HepG2 (cell line): ENCODE measurements at regions not wholly inside any gene's neighbourhood (a gene's known extent, or its start where the extent isn't known, plus 50 kb on each side); places are given as distances from the start of the nearest gene placed in this dataset.

Experiments used
- ATAC-seq: fragments of 200-7000 bp; cut with Tn5 transposase; 3 replicates; pipeline ENCODE4 v1.9.1; 2020; ENCODE audit warnings: mild to moderate bottlenecking, moderate library complexity
- BruUV-seq: library from RNA; stranded (reverse); fragments of 400-500 nt; replicated peaks from 2 replicates; lab custom pipeline; 2021; lab: Mats Ljungman, UMichigan
- CTCF ChIA-PET: fragments of 300-600 bp; formaldehyde crosslinking; extraction: SDS; loops from one replicate; lab custom pipeline; 2021; ENCODE audit warnings: low total read pairs, inconsistent platforms, low intra/inter-chr PET ratio; lab: Yijun Ruan, JAX
- POLR2A ChIA-PET: fragments of 350-600 bp; sonication (Branson Sonifier 250); formaldehyde crosslinking; loops from one replicate; lab custom pipeline; 2020; ENCODE audit warnings: antibody characterized with exemption, inconsistent platforms; lab: Yijun Ruan, JAX
- DNase-seq: peaks from one replicate; pipeline ENCODE4 v3.0.0-alpha.2; 2015; ENCODE audit warnings: low spot score
- FAIRE-seq: peaks from 3 replicates; lab custom pipeline; 2011; peaks lifted over from hg19 to GRCh38; lab: Jason Lieb, UNC
- H2AFZ ChIP-seq: one replicate; pipeline ENCODE4 v1.6.1; 2011; ENCODE audit warnings: low read length, inconsistent platforms
- H3K27ac ChIP-seq: fragments of 300-600 bp; 3 replicates; pipeline ENCODE4 v1.8.0; 2011; ENCODE audit warnings: mixed run types, mild to moderate bottlenecking, mixed read lengths, low read length, inconsistent platforms; ENCODE audit not compliant: insufficient read depth; ENCODE audit errors: extremely low read length
- H3K27me3 ChIP-seq, 2 experiments: fragments of 200-600 bp in 1 of 2; 2 replicates in 1 of 2; 3 replicates in 1 of 2; pipeline versions ENCODE4 v1.6.0 to v1.8.0; 2011; ENCODE audit warnings: low read length in 2 of 2, mild to moderate bottlenecking in 2 of 2, moderate library complexity in 2 of 2, inconsistent platforms in 1 of 2; ENCODE audit not compliant: insufficient read depth in 2 of 2, control insufficient read depth in 1 of 2
- H3K36me3 ChIP-seq, 2 experiments: fragments of 200-600 bp in 1 of 2; replicated peaks in 1 of 2; 2 replicates in 1 of 2; 3 replicates in 1 of 2; pipeline versions ENCODE4 v1.5.1 to v1.8.0; 2011; ENCODE audit warnings: low read length in 2 of 2, inconsistent platforms in 1 of 2; ENCODE audit not compliant: insufficient read depth in 2 of 2, control insufficient read depth in 1 of 2
- H3K4me1 ChIP-seq: 2 replicates; pipeline ENCODE4 v1.5.1; 2012; ENCODE audit warnings: low read length, inconsistent platforms; ENCODE audit not compliant: insufficient read depth
- H3K4me2 ChIP-seq: 2 replicates; pipeline ENCODE4 v1.6.0; 2011; ENCODE audit warnings: low read depth, low read length, inconsistent platforms
- H3K4me3 ChIP-seq, 3 experiments: fragments of 200-600 bp in 1 of 3; sonication (generic), shearing (Covaris generic) in 1 of 3; replicated peaks in 1 of 3; 2 replicates each; pipeline ENCODE4 v1.5.1; 2011 to 2016; ENCODE audit warnings: low read length in 3 of 3, inconsistent platforms in 2 of 3, low read depth in 2 of 3, mild to moderate bottlenecking in 2 of 3, control low read depth in 1 of 3, mixed read lengths in 1 of 3; ENCODE audit not compliant: insufficient read depth in 1 of 3
- H3K79me2 ChIP-seq: one replicate; pipeline ENCODE4 v1.6.1; 2011; ENCODE audit warnings: low read length, inconsistent platforms; ENCODE audit not compliant: insufficient read depth
- H3K9ac ChIP-seq: 2 replicates; pipeline ENCODE4 v1.6.0; 2011; ENCODE audit warnings: mild to moderate bottlenecking, low read depth, low read length, inconsistent platforms; ENCODE audit not compliant: insufficient read depth
- H3K9me3 ChIP-seq: 2 replicates; pipeline ENCODE4 v1.5.1; 2012; ENCODE audit warnings: mild to moderate bottlenecking, low read length
- H4K20me1 ChIP-seq: 2 replicates; pipeline ENCODE4 v1.6.0; 2011; ENCODE audit warnings: inconsistent platforms, mild to moderate bottlenecking, low read length, moderate library complexity; ENCODE audit not compliant: insufficient read depth
- CEBPZ ChIP-seq: IDR thresholded peaks from 2 replicates; pipeline ENCODE4 v1.6.1; 2012; ENCODE audit warnings: low read length, improper control_type of control experiment
- CTCF ChIP-seq: sonication (generic); formaldehyde crosslinking; IDR thresholded peaks from 2 replicates; pipeline ENCODE4 v1.5.0; 2020; ENCODE audit warnings: mild to moderate bottlenecking, missing genetic modification reagents, moderate library complexity
- JUND ChIP-seq: sonication (generic); formaldehyde crosslinking; IDR thresholded peaks from 2 replicates; pipeline ENCODE4 v1.8.0; 2022; ENCODE audit warnings: mild to moderate bottlenecking, missing genetic modification reagents
- NRL ChIP-seq: sonication (generic); formaldehyde crosslinking; IDR thresholded peaks from 2 replicates; pipeline ENCODE4 v1.5.0; 2020; ENCODE audit warnings: missing genetic modification reagents, mild to moderate bottlenecking, moderate library complexity, borderline replicate concordance
- SIN3A ChIP-seq: IDR thresholded peaks from 2 replicates; pipeline ENCODE4 v1.6.1; 2011; ENCODE audit warnings: low read depth, mild to moderate bottlenecking, control low read depth, low read length, borderline replicate concordance
- TCF7L2 ChIP-seq: IDR thresholded peaks from 2 replicates; pipeline ENCODE4 v1.6.1; 2011; ENCODE audit warnings: mild to moderate bottlenecking, low read depth, low read length, moderate library complexity
- TP53 ChIP-seq: sonication (generic); formaldehyde crosslinking; conservative IDR thresholded peaks from 2 replicates; pipeline ENCODE4 v1.4.0; 2020; ENCODE audit warnings: missing genetic modification reagents
- ZBTB3 ChIP-seq: sonication (generic); formaldehyde crosslinking; IDR thresholded peaks from 2 replicates; pipeline ENCODE4 v1.4.0; 2020; ENCODE audit warnings: low read depth, mild to moderate bottlenecking, moderate library complexity, missing genetic modification reagents, borderline replicate concordance
- ZNF251 ChIP-seq: sonication (generic); formaldehyde crosslinking; IDR thresholded peaks from 2 replicates; pipeline ENCODE4 v1.9.0; 2021; ENCODE audit warnings: mild to moderate bottlenecking, missing genetic modification reagents
- ZNF260 ChIP-seq: sonication (generic); formaldehyde crosslinking; IDR thresholded peaks from 2 replicates; pipeline ENCODE4 v1.4.0; 2020; ENCODE audit warnings: missing genetic modification reagents, low read depth, mild to moderate bottlenecking, borderline replicate concordance
- ZNF510 ChIP-seq: sonication (generic); formaldehyde crosslinking; IDR thresholded peaks from 2 replicates; pipeline ENCODE4 v1.4.0; 2020; ENCODE audit warnings: low read depth, mild to moderate bottlenecking, missing genetic modification reagents
- ZNF720 ChIP-seq: sonication (generic); formaldehyde crosslinking; IDR thresholded peaks from 2 replicates; pipeline ENCODE4 v1.4.0; 2020; ENCODE audit warnings: missing genetic modification reagents
- WGBS: methylation state at CpG from one replicate; pipeline ENCODE4 v1.1.6; 2017; ENCODE audit warnings: low lambda C conversion rate; 5-methylcytosine and 5-hydroxymethylcytosine counted together
- in situ Hi-C: cut with HindIII; loops from 2 replicates; pipeline ENCODE4 v1.10.0; 2017; ENCODE audit warnings: low pct_unique_long_range_greater_than_20kb; ENCODE audit not compliant: extremely low pct_ligation_motif_present
- intact Hi-C: fragments of 100-400 bp; cut with micrococcal nuclease; formaldehyde crosslinking; loops from one replicate; pipeline ENCODE4 v1.10.0; 2022; ENCODE audit not compliant: unreplicated experiment
- TF ChIP-seq, protein P1 (sequence below): IDR thresholded peaks from 2 replicates; pipeline ENCODE4 v1.6.1; 2016; ENCODE audit warnings: low read depth, borderline replicate concordance

GRCh38 chr3:181628384-181628783 lies 83.3 kb upstream of the SOX2 start:
- intact Hi-C loops (no loop called here), in situ Hi-C loops (no loop called here)
- H3K27ac ChIP-seq = no peak overlapping the region
- no peaks in the 10 kb centered on the region for H3K4me1 ChIP-seq
- H4K20me1 ChIP-seq = no peaks in the 10 kb centered on the region
- DNase-seq = no peak
- no peak for TF ChIP-seq ZNF510 (CRISPR knock-in tag)
- no peak for TF ChIP-seq ZNF260 (CRISPR knock-in tag)
- TF ChIP-seq TCF7L2 = no peak
- TF ChIP-seq, protein P1, sequence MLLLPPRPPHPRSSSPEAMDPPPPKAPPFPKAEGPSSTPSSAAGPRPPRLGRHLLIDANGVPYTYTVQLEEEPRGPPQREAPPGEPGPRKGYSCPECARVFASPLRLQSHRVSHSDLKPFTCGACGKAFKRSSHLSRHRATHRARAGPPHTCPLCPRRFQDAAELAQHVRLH (CRISPR knock-in tag) = no peak
- no peak for TF ChIP-seq CTCF (CRISPR knock-in tag)
- TF ChIP-seq TP53 (CRISPR knock-in tag) = no peak
- no peak overlapping the region for H3K4me3 ChIP-seq
- no peak overlapping the region for H3K4me2 ChIP-seq
- no peaks in the 10 kb centered on the region for H3K36me3 ChIP-seq
- BruUV-seq = no TSS peak
- ChIA-PET CTCF (no interaction called here), POLR2A (no interaction called here)
- no peaks in the 10 kb centered on the region for H3K9me3 ChIP-seq
- no peaks in the 10 kb centered on the region for H3K79me2 ChIP-seq
- ATAC-seq = no peak
- FAIRE-seq = no peak
- H2AFZ ChIP-seq = no peak overlapping the region
- no peak overlapping the region for H3K9ac ChIP-seq
- no peaks in the 10 kb centered on the region for H3K27me3 ChIP-seq

GRCh38 chr3:181626036-181626435 lies 85.7 kb upstream of the SOX2 start:
- in situ Hi-C loops = no loop called here
- Histone ChIP-seq H3K4me3 (no peak overlapping the region), H3K4me2 (no peak overlapping the region), H3K9ac (no peak overlapping the region), H3K9me3 (no peaks in the 10 kb centered on the region), H3K4me1 (no peaks in the 10 kb centered on the region), H2AFZ (no peak overlapping the region), H3K27ac (no peak overlapping the region), H4K20me1 (no peaks in the 10 kb centered on the region), H3K36me3 (no peaks in the 10 kb centered on the region), H3K27me3 (no peaks in the 10 kb centered on the region; a peak in 1 of 5 replicates), H3K79me2 (no peaks in the 10 kb centered on the region)
- DNase-seq = no peak
- WGBS = 0% methylated on average over 1 of the region's 1 CpG
- CTCF ChIA-PET = no interaction called here
- BruUV-seq = no TSS peak
- ATAC-seq = no peak
- FAIRE-seq = no peak
- POLR2A ChIA-PET = no interaction called here
- intact Hi-C loops = no loop called here
- TF ChIP-seq CEBPZ = no peak
- no peak for TF ChIP-seq JUND
- no peak for TF ChIP-seq ZNF251
- TF ChIP-seq NRL (CRISPR knock-in tag) = no peak
- TF ChIP-seq SIN3A = no peak
- TF ChIP-seq ZBTB3 (CRISPR knock-in tag) = no peak
- TF ChIP-seq ZNF720 (CRISPR knock-in tag) = no peak
